ENCODE measurements at regions not wholly inside any gene's neighbourhood (a gene's known extent, or its start where the extent isn't known, plus 50 kb on each side); places are given as distances from the start of the nearest gene placed in this dataset.

DNA sequence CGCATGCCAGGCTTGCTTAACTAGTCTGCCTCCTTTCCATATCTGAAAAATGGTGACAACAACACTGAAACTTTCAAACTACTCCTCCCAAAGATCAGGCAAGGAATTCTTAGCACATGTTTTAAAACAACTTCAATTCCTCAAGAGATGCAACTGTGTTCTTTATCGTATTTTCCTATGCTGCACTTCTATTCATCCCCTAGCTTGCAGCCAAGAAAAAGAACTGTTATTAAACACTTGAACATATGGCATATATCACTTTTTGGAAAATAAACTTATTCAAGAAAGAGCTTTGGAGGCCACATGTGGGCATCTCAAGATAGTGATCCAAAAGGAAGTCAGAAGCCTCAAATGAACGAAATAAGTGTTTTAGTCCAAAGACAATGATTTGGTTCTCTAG is 75.6 kb upstream of the STAM2 start:
- no peaks in the 10 kb centered on the region for H3K9me3 ChIP-seq (ENCODE audit: control insufficient read depth, insufficient read depth, low read depth, low read length)
- ChIA-PET POLR2A (no interaction called here), CTCF (no interaction called here)
- H3K4me3 ChIP-seq (ENCODE audit: low read depth, low read length): no peak overlapping the region
- no peaks in the 10 kb centered on the region for H3K36me3 ChIP-seq (ENCODE audit: control insufficient read depth in 2 of 2, insufficient read depth in 1 of 2, low read length in 2 of 2)
- no peak overlapping the region for H3K27ac ChIP-seq (ENCODE audit: extremely low read depth, low read depth, low read length)
- TF ChIP-seq ZFHX2 (tag by site-specific recombination; conservative IDR thresholded peaks at IDR 0.05): no peak
- no peak for TF ChIP-seq MYNN (tag by site-specific recombination; IDR thresholded peaks at IDR 0.05; ENCODE audit: borderline replicate concordance)
- TF ChIP-seq, protein P1, sequence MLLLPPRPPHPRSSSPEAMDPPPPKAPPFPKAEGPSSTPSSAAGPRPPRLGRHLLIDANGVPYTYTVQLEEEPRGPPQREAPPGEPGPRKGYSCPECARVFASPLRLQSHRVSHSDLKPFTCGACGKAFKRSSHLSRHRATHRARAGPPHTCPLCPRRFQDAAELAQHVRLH (tag by site-specific recombination; IDR thresholded peaks at IDR 0.05): no peak
- TF ChIP-seq ZFP37 (tag by site-specific recombination; IDR thresholded peaks at IDR 0.05): no peak
- TF ChIP-seq ZNF707 (tag by site-specific recombination; IDR thresholded peaks at IDR 0.05): no peak
- no peak for TF ChIP-seq ZNF133 (tag by site-specific recombination; IDR thresholded peaks at IDR 0.05)
- H3K4me1 ChIP-seq (ENCODE audit: control insufficient read depth, insufficient read depth, low read length): no peaks in the 10 kb centered on the region

DNA sequence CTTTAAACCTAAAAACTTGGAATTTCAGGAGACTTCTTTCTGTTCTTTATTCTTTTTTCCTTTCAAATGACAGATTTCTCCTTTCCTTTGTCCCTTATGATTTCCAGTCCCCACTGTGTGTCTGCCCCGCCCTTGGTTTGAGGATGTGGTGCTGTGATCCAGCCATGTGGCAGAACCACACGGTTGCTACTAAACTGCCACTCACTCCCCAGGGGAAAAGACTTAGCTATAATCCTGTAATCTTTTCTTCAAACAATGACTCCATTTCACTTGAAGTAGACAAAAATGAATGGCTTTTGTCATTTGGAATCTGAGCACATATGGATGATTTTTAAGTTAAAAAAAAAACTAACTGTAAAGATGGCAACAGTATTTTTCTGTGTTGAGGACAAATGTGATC is 76.2 kb upstream of the STAM2 start:
- Histone ChIP-seq H3K4me1 (ENCODE audit: control insufficient read depth, insufficient read depth, low read length) (no peaks in the 10 kb centered on the region), H3K4me3 (ENCODE audit: low read depth, low read length) (no peak overlapping the region), H3K9me3 (ENCODE audit: control insufficient read depth, insufficient read depth, low read depth, low read length) (no peaks in the 10 kb centered on the region), H3K36me3 (ENCODE audit: control insufficient read depth in 2 of 2, insufficient read depth in 1 of 2, low read length in 2 of 2) (no peaks in the 10 kb centered on the region), H3K27ac (ENCODE audit: extremely low read depth, low read depth, low read length) (no peak overlapping the region)
- ChIA-PET POLR2A (no interaction called here), CTCF (interaction anchor here (0.6 kb wide), 1 partner anchor 225 kb away, joined by 3 read pairs; no protein-coding TSS in a partner anchor)
- TF ChIP-seq, protein P2, sequence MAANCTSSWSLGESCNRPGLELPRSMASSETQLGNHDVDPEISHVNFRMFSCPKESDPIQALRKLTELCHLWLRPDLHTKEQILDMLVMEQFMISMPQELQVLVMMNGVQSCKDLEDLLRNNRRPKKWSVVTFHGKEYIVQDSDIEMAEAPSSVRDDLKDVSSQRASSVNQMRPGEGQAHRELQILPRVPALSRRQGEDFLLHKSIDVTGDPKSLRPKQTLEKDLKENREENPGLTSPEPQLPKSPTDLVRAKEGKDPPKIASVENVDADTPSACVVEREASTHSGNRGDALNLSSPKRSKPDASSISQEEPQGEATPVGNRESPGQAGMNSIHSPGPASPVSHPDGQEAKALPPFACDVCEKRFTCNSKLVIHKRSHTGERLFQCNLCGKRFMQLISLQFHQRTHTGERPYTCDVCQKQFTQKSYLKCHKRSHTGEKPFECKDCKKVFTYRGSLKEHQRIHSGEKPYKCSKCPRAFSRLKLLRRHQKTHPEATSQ (tag by site-specific recombination; IDR thresholded peaks at IDR 0.05): no peak
- TF ChIP-seq ZBTB20 (tag by site-specific recombination; IDR thresholded peaks at IDR 0.05) (no peak), ZNF785 (tag by site-specific recombination; IDR thresholded peaks at IDR 0.05) (no peak), ZNF777 (tag by site-specific recombination; IDR thresholded peaks at IDR 0.05; ENCODE audit: borderline replicate concordance) (no peak), ZNF169 (tag by site-specific recombination; IDR thresholded peaks at IDR 0.05) (no peak), ZNF155 (tag by site-specific recombination; IDR thresholded peaks at IDR 0.05) (no peak)
- TF ChIP-seq, protein P3, sequence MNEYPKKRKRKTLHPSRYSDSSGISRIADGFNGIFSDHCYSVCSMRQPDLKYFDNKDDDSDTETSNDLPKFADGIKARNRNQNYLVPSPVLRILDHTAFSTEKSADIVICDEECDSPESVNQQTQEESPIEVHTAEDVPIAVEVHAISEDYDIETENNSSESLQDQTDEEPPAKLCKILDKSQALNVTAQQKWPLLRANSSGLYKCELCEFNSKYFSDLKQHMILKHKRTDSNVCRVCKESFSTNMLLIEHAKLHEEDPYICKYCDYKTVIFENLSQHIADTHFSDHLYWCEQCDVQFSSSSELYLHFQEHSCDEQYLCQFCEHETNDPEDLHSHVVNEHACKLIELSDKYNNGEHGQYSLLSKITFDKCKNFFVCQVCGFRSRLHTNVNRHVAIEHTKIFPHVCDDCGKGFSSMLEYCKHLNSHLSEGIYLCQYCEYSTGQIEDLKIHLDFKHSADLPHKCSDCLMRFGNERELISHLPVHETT (tag by site-specific recombination; IDR thresholded peaks at IDR 0.05): no peak

DNA sequence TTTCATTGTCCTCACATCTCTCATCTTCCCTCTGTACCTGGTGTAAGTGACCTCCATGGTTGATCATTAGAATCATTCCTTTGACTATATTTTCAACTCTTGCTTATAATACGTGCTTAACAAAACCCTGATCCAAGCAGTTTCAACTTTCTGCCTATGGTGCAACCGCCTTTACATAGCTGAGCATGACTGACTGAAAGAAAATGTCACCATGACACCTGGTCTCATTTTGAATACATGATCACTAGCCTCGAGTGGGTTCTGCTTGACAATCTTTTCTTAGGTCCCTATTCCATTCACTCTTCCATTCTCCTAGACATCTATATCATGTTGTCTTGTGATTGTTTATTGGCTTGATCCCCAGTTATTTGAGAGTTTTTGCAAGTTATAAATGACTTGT is 78.9 kb upstream of the STAM2 start:
- Histone ChIP-seq H3K27ac (ENCODE audit: extremely low read depth, low read depth, low read length) (no peak overlapping the region), H3K4me1 (ENCODE audit: control insufficient read depth, insufficient read depth, low read length) (no peaks in the 10 kb centered on the region), H3K4me3 (ENCODE audit: low read depth, low read length) (no peak overlapping the region), H3K36me3 (ENCODE audit: control insufficient read depth in 2 of 2, insufficient read depth in 1 of 2, low read length in 2 of 2) (no peaks in the 10 kb centered on the region), H3K9me3 (ENCODE audit: control insufficient read depth, insufficient read depth, low read depth, low read length) (no peaks in the 10 kb centered on the region)
- TF ChIP-seq ZNF121 (tag by site-specific recombination; IDR thresholded peaks at IDR 0.05): no peak
- TF ChIP-seq, protein P4, sequence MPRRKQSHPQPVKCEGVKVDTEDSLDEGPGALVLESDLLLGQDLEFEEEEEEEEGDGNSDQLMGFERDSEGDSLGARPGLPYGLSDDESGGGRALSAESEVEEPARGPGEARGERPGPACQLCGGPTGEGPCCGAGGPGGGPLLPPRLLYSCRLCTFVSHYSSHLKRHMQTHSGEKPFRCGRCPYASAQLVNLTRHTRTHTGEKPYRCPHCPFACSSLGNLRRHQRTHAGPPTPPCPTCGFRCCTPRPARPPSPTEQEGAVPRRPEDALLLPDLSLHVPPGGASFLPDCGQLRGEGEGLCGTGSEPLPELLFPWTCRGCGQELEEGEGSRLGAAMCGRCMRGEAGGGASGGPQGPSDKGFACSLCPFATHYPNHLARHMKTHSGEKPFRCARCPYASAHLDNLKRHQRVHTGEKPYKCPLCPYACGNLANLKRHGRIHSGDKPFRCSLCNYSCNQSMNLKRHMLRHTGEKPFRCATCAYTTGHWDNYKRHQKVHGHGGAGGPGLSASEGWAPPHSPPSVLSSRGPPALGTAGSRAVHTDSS (tag by site-specific recombination; IDR thresholded peaks at IDR 0.05): no peak
- TF ChIP-seq, protein P5, sequence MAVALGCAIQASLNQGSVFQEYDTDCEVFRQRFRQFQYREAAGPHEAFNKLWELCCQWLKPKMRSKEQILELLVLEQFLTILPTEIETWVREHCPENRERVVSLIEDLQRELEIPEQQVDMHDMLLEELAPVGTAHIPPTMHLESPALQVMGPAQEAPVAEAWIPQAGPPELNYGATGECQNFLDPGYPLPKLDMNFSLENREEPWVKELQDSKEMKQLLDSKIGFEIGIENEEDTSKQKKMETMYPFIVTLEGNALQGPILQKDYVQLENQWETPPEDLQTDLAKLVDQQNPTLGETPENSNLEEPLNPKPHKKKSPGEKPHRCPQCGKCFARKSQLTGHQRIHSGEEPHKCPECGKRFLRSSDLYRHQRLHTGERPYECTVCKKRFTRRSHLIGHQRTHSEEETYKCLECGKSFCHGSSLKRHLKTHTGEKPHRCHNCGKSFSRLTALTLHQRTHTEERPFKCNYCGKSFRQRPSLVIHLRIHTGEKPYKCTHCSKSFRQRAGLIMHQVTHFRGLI (tag by site-specific recombination; IDR thresholded peaks at IDR 0.05): no peak
- TF ChIP-seq ZNF707 (tag by site-specific recombination; IDR thresholded peaks at IDR 0.05): no peak
- TF ChIP-seq ZNF146 (tag by site-specific recombination; IDR thresholded peaks at IDR 0.05): no peak
- no peak for TF ChIP-seq ZNF155 (tag by site-specific recombination; IDR thresholded peaks at IDR 0.05)
- TF ChIP-seq ZNF16 (tag by site-specific recombination; IDR thresholded peaks at IDR 0.05; ENCODE audit: low read depth): no peak
- TF ChIP-seq, protein P6, sequence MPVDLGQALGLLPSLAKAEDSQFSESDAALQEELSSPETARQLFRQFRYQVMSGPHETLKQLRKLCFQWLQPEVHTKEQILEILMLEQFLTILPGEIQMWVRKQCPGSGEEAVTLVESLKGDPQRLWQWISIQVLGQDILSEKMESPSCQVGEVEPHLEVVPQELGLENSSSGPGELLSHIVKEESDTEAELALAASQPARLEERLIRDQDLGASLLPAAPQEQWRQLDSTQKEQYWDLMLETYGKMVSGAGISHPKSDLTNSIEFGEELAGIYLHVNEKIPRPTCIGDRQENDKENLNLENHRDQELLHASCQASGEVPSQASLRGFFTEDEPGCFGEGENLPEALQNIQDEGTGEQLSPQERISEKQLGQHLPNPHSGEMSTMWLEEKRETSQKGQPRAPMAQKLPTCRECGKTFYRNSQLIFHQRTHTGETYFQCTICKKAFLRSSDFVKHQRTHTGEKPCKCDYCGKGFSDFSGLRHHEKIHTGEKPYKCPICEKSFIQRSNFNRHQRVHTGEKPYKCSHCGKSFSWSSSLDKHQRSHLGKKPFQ (tag by site-specific recombination; IDR thresholded peaks at IDR 0.05): no peak
- no peak for TF ChIP-seq ZNF292 (tag by site-specific recombination; IDR thresholded peaks at IDR 0.05; ENCODE audit: borderline replicate concordance, low read depth)
- no peak for TF ChIP-seq KLF7 (tag by site-specific recombination; IDR thresholded peaks at IDR 0.05; ENCODE audit: borderline replicate concordance)
- TF ChIP-seq ZBTB48 (tag by site-specific recombination; IDR thresholded peaks at IDR 0.05): no peak
- no peak for TF ChIP-seq ZNF350 (tag by site-specific recombination; IDR thresholded peaks at IDR 0.05)
- POLR2A ChIA-PET: no interaction called here
- CTCF ChIA-PET: no interaction called here

All from HEK293 (cell line).